ENCODE measurements at regions not wholly inside any gene's neighbourhood (a gene's known extent, or its start where the extent isn't known, plus 50 kb on each side); places are given as distances from the start of the nearest gene placed in this dataset.

DNA sequence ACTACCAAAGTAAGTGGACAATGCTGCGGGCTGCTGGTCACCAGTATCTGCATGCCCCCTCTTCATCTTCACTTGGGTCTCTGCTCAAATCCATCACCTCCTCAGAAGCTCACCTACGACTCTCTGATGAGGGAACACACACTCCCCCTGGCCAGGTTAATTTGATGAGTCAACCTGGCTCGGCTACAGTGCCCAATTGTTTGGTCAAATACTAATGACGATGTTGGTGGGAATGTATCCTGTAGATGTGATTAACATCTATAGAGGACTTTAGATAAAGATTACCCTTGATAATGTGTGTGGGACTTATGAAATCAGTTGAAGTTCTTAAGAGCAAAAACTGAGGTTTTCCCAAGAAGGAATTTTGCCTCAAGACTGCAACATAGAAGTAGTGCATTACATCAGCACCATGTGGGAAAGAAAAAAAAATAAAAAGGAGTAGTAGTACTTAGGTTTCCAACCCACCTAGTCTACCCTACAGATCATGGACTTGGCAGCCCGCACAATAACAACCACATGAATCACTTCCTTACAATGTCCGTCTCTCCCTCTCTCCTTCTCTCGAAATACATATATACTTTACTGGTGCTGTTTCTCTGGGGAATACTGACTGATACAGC, 467.3 kb downstream of the DNAH5 start:
- DNase-seq (ENCODE audit: low spot score) = no peak

DNA sequence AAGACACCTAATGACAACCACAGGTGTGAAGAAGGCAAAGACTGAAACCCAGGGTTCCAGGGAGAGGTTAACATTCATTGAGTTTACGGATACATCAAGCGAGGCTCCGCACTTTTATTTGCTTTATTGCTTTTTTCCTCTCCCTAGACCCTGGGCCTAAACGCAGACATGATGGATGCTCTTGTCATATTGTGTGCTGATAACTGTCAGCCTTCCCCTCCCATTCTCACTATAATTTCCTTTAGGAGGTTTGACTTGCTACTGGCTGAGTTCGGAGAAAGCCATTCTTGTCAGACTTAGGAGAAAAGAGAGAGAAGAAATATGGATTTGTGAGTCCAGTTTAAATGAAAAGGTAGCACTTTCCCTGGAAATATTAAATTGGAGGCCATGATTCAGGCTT, 471.6 kb downstream of the DNAH5 start:
- no peak for DNase-seq (ENCODE audit: low spot score)

GRCh38 chr5:13470975-13471374, 473.5 kb downstream of the DNAH5 start:
- DNase-seq (ENCODE audit: low spot score) = no peak

DNA sequence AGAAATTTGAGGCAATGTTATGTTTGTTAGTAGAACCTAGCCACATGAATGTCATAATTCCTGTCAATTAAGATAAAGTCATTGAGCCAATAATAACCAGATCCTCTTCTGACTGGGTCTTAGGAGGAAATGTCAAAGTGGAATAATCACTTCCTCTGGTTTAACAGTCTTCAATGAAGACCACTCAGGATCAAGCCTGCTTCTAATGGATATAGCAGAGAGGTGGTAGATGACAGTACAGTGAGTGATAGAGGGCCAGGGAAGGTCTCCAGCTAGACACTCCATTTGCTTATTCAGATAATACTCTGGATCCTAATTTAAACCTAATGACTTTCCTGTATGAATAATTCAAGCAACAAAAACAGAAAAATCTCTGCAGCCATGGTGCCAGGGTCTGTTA, 474.2 kb downstream of the DNAH5 start:
- no peak for DNase-seq (ENCODE audit: low spot score)

DNA sequence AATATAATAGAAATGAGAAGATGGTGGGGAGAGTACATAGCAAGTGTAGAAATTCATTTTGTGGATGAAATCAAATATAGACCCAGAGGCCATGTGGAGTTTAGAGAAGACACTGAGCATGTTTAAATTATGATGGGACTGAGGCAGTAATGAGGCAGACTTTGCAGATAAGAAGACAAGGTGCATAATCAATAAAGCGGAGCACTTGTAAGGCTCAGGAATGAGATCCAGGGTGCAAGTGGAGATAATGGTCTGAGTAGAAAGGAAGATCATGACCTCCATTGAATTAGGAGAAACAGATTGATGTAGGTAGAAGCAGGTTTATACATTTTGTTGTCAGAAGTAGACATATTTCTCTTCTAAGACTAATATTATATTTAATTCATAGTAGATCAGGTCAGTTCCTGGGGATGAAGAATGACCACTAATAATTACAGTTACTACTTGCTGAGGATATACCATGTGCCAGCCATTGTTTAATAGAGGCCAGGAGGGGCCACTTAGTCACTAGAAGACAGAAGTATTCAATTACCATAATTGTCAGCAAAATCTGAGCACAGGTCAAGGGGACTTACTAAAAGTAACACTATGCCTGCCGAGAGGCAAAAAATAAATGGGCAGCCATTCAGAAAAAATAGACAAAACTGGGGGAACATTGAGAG, 479.8 kb downstream of the DNAH5 start:
- no peak for DNase-seq (ENCODE audit: low spot score)

- no peak for DNase-seq (ENCODE audit: low spot score)
Measured at GRCh38 chr5:13460587-13460986, 483.9 kb downstream of the DNAH5 start.

GRCh38 chr5:13454050-13454449, 490.4 kb downstream of the DNAH5 start:
- no peak for DNase-seq (ENCODE audit: low spot score)

GRCh38 chr5:13448843-13449242, 495.6 kb downstream of the DNAH5 start:
- DNase-seq (ENCODE audit: low spot score) = no peak

DNA sequence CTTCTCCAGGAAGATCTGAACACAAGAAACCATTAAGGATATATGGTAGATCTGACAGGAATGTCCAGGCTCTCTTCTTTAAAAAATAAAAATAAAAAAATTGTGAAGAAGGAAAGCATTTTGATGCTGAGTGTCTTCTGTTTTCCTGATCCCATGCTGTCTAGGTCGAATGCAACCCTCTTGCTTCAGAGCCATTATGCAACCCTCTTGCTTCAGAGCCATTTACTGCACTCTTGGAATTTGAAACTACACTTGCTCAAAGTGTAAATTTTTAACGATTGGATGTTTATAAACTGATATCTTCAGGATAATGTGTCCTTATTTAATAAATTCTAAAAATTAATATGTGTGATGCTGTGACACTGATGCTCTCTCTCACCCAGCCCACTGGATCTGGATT, 505.1 kb downstream of the DNAH5 start:
- DNase-seq (ENCODE audit: low spot score) = no peak

DNA sequence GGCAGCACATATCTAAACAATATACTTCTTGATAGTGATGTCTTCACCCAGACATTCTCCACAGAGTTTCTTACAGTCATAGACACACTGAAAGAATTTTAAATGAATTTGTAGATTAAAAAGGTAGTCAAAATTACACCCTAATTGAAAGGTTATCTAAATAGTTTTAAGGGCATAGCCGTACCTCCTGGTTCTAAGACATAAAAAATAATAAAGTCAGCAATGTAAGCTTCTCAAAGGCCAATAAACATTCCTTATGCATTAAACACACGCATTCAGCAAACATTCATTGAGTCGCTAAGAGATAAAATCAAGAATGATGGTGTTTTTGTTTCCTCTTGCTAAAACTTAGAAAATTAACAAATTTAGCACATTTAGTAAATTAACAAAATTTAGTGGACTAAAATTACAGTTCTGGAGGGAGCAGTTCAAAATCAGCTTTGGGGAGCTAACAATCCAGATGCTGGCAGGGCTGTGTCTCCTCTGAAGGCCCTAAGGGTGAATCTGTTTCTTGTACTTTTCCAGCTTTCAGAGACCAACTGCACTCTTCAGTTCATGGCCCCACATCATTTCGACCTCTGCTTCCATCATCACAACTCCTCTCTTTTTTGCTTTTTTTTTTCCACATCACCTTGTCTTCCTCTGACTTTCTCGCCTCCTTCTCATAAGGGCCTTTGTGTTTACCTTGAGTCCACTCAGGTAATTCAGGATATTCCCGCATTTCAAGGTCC, 516.5 kb downstream of the DNAH5 start:
- no peak for DNase-seq (ENCODE audit: low spot score)

GRCh38 chr5:13412040-13412595, 532.4 kb downstream of the DNAH5 start:
- no peak for DNase-seq (ENCODE audit: low spot score)

DNA sequence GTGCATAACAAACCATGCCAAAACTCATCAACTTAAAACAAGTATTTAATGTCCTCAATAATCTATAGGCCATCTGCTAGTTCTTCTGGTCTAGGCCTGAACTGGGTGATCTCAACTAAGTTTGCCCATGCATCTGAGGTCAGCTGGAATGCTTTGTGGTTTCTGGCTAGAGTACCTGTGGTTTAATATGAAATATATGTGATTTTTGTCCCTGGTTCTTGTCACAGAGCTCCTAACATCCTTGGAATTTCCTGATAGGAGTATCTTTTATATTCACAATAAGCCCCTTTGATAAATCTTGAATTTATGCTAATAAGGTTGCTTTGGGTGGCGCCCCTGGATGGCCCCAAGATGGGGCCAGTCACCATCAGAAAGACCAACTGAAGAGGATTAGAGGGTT, 535.9 kb downstream of the DNAH5 start:
- DNase-seq (ENCODE audit: low spot score) = no peak

DNA sequence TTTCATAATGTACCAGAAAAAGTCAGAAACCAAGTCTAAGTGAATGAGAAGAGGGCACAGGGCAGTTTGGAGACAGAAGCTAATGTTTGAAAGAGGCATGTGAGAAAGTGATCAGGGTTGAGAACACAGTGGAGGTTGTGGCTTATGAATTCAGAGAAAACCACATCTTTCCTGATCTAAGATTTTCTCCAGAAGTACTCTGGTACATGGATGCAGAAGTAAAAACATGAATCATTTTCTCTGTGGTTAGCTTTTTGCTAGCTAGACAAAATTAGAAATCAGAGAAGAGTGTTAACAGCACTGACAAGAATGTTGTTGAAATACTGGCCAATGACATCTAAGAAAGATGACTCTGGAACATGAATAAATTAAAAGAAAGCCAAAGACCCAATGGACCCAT, 541.1 kb downstream of the DNAH5 start:
- no peak for DNase-seq (ENCODE audit: low spot score)

GRCh38 chr5:13385066-13385465, 559.4 kb downstream of the DNAH5 start:
- no peak for DNase-seq (ENCODE audit: low spot score)

DNA sequence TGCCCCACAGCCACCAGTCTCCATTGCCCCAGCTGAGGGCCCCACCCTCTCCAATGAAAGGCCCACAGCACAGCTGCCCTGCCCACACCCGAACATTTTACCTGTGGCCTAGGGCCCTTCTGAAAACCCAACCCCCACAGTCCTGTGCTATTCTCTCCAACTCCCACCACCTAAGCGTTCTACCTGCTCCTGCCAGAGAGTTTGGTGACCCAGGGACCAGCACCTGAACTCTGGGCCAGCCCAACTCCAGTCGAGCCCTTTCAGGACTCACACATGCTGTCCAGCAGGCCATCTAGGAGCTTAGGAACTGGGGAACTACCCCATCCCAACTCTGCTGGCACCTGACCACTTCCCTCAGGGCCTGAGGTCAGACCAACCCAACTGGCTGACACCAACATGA, 562.3 kb downstream of the DNAH5 start:
- DNase-seq (ENCODE audit: low spot score) = no peak

DNA sequence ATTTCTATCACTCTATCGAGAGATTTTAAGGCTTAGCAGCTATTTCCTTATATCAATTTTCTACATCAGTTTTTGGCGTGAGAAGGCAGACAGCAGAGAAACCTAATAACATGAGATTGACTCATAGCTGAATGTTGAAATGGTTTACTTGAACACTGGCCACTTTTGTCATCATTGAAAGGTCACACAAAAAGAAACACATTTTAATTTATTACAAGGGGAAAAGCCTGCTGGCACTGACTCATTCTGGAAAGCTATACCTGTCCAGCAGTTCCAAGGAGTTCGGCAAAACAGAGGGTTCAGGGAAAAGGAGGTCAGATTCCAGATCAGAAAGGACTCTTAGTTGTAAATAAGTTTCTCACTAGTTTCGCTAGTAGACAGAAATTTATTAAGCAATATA, 566.4 kb downstream of the DNAH5 start:
- no peak for DNase-seq (ENCODE audit: low spot score)

GRCh38 chr5:13359344-13359743, 585.1 kb downstream of the DNAH5 start:
- DNase-seq (ENCODE audit: low spot score) = no peak

DNA sequence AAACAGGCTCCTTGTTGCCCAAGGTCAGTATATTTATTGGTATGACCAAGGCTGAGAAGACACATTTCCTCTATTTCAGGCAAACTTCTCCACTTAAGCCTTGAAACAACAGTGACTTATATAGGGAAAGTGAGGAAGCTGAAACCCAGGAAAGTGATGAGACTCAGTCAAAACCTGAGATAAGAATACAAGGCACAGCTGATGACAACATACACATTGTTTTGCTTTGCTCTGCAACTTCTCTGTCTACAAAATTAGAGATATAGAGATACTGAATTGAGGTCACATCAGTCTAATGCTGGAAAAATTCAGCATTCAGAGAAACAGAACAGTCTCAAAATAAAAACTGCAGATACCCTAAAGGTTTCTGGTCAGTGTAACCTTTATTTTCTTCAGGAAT, 586.1 kb downstream of the DNAH5 start:
- DNase-seq (ENCODE audit: low spot score) = no peak

DNA sequence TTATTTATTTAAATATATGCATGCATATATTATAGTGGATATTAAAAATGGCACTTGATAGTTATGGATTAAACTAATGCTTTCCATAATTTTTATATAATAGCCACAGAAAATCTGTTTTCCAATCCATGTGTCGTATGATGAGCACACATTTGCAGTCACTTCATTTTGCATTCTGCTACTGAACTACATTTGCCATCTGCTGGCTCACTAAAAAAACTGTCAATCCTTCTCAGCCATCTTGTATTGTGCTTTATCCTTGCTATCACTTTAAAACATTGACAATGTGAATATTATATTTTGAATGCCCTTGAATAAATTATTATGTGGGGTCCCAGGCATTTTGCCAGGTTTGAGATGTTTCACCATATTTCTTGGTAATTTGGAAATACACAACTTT, 586.6 kb downstream of the DNAH5 start:
- no peak for DNase-seq (ENCODE audit: low spot score)

DNA sequence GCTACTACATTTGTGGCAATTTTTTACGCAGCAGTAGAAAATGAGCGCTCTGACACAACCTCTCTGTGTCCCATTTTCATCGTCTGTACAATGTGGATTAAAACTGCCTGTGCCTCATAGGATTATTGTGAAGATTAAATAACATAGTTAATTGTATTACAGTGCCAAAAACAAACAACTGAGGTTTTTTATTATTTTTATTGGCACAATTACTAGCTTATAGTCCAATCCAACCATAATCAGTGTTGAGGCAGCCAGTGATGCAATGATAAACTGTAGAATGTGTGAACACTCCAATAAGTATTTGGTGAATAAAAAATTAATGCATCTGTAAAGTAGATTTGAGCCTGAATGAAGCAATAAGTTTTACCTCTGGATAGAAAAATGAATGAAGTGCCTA, 588.3 kb downstream of the DNAH5 start:
- no peak for DNase-seq (ENCODE audit: low spot score)

DNA sequence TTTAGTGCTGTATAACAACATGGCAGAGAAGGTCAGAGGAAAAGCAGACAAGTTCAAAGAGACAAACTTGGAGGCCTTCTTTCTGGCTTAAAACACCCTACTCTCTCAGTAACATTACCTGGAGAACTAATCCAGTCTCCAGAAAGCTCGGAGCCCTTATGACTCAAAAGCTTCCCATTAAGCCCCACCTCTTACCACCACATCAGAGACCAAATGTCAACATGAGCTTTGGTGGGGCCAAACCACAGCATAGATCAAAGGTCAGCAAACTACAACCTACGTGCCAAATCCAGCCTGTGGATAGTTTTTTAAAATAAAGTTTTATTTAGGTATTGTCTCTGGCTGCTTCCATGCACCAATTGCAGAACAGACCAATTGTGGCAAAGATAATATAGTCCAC, 589.9 kb downstream of the DNAH5 start:
- DNase-seq (ENCODE audit: low spot score) = no peak

DNA sequence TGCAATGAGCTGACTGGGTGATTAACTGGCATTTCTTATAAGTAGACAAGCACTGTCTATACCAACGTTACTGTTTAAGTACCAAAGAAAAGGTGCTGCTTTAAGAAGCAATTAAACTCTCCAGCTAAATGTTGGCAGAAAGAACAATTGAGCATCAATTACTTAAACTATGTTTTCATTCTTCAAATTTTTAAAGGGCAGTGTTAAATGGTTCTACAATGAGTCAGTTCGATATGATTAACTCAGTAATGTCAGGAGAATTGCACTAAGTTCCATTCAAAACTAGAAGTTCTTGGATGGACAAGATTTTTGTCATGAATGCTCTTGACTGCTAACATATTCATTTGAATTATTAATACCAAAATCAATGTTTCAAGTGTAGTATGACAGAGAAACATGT, 593.7 kb downstream of the DNAH5 start:
- no peak for DNase-seq (ENCODE audit: low spot score)

DNA sequence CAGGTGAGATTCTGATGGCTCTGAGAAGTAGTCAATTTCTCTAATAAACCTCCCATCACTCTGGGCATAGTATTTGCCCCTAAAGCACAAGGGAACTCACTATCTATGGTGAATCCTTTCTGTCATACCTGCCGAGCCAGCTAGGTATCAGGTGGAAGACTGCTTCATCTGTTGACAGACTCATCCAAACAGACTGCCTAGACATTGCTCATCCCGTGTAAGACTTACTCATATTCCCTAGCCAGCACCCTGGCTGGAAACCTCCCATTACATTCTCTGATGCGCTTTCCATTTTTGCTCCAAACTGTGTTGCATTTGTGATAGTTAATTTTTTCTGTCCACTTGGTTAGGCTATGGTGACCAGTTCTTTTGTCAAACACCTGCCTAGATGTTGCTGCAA, 595.9 kb downstream of the DNAH5 start:
- DNase-seq (ENCODE audit: low spot score) = no peak
